Liver (tissue), 3 donors: ENCODE measurements at regions not wholly inside any gene's neighbourhood (a gene's known extent, or its start where the extent isn't known, plus 50 kb on each side); places are given as distances from the start of the nearest gene placed in this dataset.

ENCODE experiments used
- CTCF ChIP-seq: fragments of 150-350 bp; IDR thresholded peaks from 2 replicates; pipeline ENCODE4 v1.5.1; 2017; ENCODE audit warnings: improper control_type of control experiment, low read depth, low read length; ENCODE audit not compliant: missing input control
- FOXA1 ChIP-seq: IDR thresholded peaks from 2 replicates; pipeline ENCODE4 v1.6.1; 2016; ENCODE audit warnings: antibody characterized with exemption
- GABPA ChIP-seq, 2 donors: IDR thresholded peaks in 1 of 2; conservative IDR thresholded peaks in 1 of 2; 2 replicates each; pipeline ENCODE4 v1.6.1; 2016; ENCODE audit warnings: antibody characterized with exemption in 2 of 2, mild to moderate bottlenecking in 1 of 2, moderate library complexity in 1 of 2
- JUND ChIP-seq, 2 donors: IDR thresholded peaks; 2 replicates each; pipeline ENCODE4 v1.6.1; 2016; ENCODE audit warnings: antibody characterized with exemption in 2 of 2
- NR2F2 ChIP-seq: IDR thresholded peaks from 2 replicates; pipeline ENCODE4 v1.6.1; 2016; ENCODE audit warnings: antibody characterized with exemption
- RAD21 ChIP-seq, 2 donors: IDR thresholded peaks; 2 replicates each; pipeline ENCODE4 v1.6.1; 2016; ENCODE audit warnings: antibody characterized with exemption in 2 of 2, mild to moderate bottlenecking in 2 of 2
- TAF1 ChIP-seq: conservative IDR thresholded peaks from 2 replicates; pipeline ENCODE4 v1.6.1; 2016; ENCODE audit warnings: antibody characterized with exemption, mild to moderate bottlenecking
- YY1 ChIP-seq: IDR thresholded peaks from 2 replicates; pipeline ENCODE4 v1.6.1; 2016; ENCODE audit warnings: antibody characterized with exemption, mild to moderate bottlenecking
- TF ChIP-seq, protein P1 (sequence below): IDR thresholded peaks from 2 replicates; pipeline ENCODE4 v1.6.1; 2016; ENCODE audit warnings: antibody characterized with exemption
- donor health status: healthy.
- donor health status: healthy.

- no peak for TF ChIP-seq TAF1
- TF ChIP-seq CTCF, result no peak
- no peak for TF ChIP-seq FOXA1
- TF ChIP-seq GABPA (IDR thresholded peaks at IDR 0.05 in 1 of 2, conservative IDR thresholded peaks at IDR 0.05 in 1 of 2), result no peak
- no peak for TF ChIP-seq NR2F2
- TF ChIP-seq YY1, result no peak
- TF ChIP-seq, protein P1, sequence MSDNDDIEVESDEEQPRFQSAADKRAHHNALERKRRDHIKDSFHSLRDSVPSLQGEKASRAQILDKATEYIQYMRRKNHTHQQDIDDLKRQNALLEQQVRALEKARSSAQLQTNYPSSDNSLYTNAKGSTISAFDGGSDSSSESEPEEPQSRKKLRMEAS, result no peak
- no peak for TF ChIP-seq RAD21 (IDR thresholded peaks at IDR 0.05)
- TF ChIP-seq JUND (IDR thresholded peaks at IDR 0.05), result no peak
Measured at GRCh38 chr2:180753809-180754761, 226.3 kb upstream of the UBE2E3 start.
